OCI-LY1 (cell line): ENCODE measurements at regions not wholly inside any gene's neighbourhood (a gene's known extent, or its start where the extent isn't known, plus 50 kb on each side); places are given as distances from the start of the nearest gene placed in this dataset.
"Not testable (repeated sequence)": the region's sequence is repeated elsewhere in the genome, so short reads cannot be mapped to it uniquely, and the experiment has no call there.

Source experiments
- H2AFZ ChIP-seq: fragments of 200-600 bp; sonication (generic), shearing (Covaris generic); 2 replicates; pipeline ENCODE4 v1.6.0; 2014; ENCODE audit warnings: antibody characterized with exemption, mild to moderate bottlenecking, low read length
- H3F3A ChIP-seq: fragments of 200-600 bp; sonication (generic), shearing (Covaris generic); 2 replicates; pipeline ENCODE4 v1.6.0; 2014; ENCODE audit warnings: mild to moderate bottlenecking, antibody characterized with exemption, low read length, moderate library complexity; ENCODE audit not compliant: insufficient read depth
- H3K27ac ChIP-seq: fragments of 200-600 bp; sonication (generic); 2 replicates; pipeline ENCODE4 v1.5.1; 2014; ENCODE audit warnings: low read length, mixed run types, mild to moderate bottlenecking, low read depth; ENCODE audit not compliant: poor library complexity, severe bottlenecking
- H3K27me3 ChIP-seq: fragments of 200-600 bp; sonication (generic); 2 replicates; pipeline ENCODE4 v1.6.0; 2014; ENCODE audit warnings: antibody characterized with exemption, mild to moderate bottlenecking, low read length, moderate library complexity; ENCODE audit not compliant: insufficient read depth
- H3K36me3 ChIP-seq: fragments of 200-600 bp; sonication (generic); 2 replicates; pipeline ENCODE4 v1.6.1; 2014; ENCODE audit warnings: mild to moderate bottlenecking, antibody characterized with exemption, low read length, moderate library complexity, mixed read lengths; ENCODE audit not compliant: insufficient read depth
- H3K4me1 ChIP-seq: fragments of 200-600 bp; sonication (generic); 2 replicates; pipeline ENCODE4 v1.5.1; 2014; ENCODE audit warnings: mild to moderate bottlenecking, low read length, moderate library complexity; ENCODE audit not compliant: insufficient read depth, severe bottlenecking
- H3K4me2 ChIP-seq: fragments of 200-600 bp; sonication (generic), shearing (Covaris generic); 2 replicates; pipeline ENCODE4 v1.6.1; 2014; ENCODE audit warnings: low read length
- H3K4me3 ChIP-seq: fragments of 200-600 bp; sonication (generic); 2 replicates; pipeline ENCODE4 v1.5.1; 2014; ENCODE audit warnings: low read length, low read depth, mild to moderate bottlenecking, mixed read lengths; ENCODE audit not compliant: poor library complexity, severe bottlenecking
- H3K79me2 ChIP-seq: fragments of 200-600 bp; shearing (Covaris generic); 2 replicates; pipeline ENCODE4 v1.6.1; 2016; ENCODE audit warnings: mixed run types, low read length, mixed read lengths; ENCODE audit not compliant: insufficient read depth
- H3K9ac ChIP-seq: fragments of 200-600 bp; sonication (generic), shearing (Covaris generic); 2 replicates; pipeline ENCODE4 v1.6.1; 2014; ENCODE audit warnings: mild to moderate bottlenecking, low read length, mixed read lengths
- H3K9me2 ChIP-seq: fragments of 200-600 bp; sonication (generic), shearing (Covaris generic); 2 replicates; pipeline ENCODE4 v1.6.1; 2014; ENCODE audit warnings: low read depth, mild to moderate bottlenecking, low read length, mixed read lengths
- H3K9me3 ChIP-seq: fragments of 200-600 bp; shearing (Covaris generic); 2 replicates; pipeline ENCODE4 v1.6.1; 2014; ENCODE audit warnings: low read length, mixed read lengths
- H4K20me1 ChIP-seq: fragments of 200-600 bp; sonication (generic), shearing (Covaris generic); 2 replicates; pipeline ENCODE4 v1.6.0; 2016; ENCODE audit warnings: mild to moderate bottlenecking, low read length; ENCODE audit not compliant: insufficient read depth
- CTCF ChIP-seq: fragments of 200-600 bp; sonication (generic), shearing (Covaris generic); IDR thresholded peaks from 2 replicates; pipeline ENCODE4 v1.5.1; 2017; ENCODE audit warnings: mild to moderate bottlenecking, antibody characterized with exemption, low read length, moderate library complexity, mixed read lengths
- EZH2 ChIP-seq: fragments of 200-600 bp; sonication (generic), shearing (Covaris generic); IDR thresholded peaks from 2 replicates; pipeline ENCODE4 v1.8.0; 2017; ENCODE audit warnings: borderline replicate concordance, mixed run types, mild to moderate bottlenecking, antibody characterized with exemption, low read length, moderate library complexity, mixed read lengths

- H3K4me2 ChIP-seq, result no peak overlapping the region
Measured at GRCh38 chr5:82422751-82423181, 144.6 kb upstream of the RPS23 start.

GRCh38 chr5:82422001-82422740 lies 144.0 kb upstream of the RPS23 start:
- H3K79me2 ChIP-seq, result no peaks in the 10 kb centered on the region
- H3F3A ChIP-seq, result no peaks in the 10 kb centered on the region
- H3K9me3 ChIP-seq, result no peaks in the 10 kb centered on the region
- no peak overlapping the region for H3K4me3 ChIP-seq
- H3K36me3 ChIP-seq, result no peaks in the 10 kb centered on the region
- TF ChIP-seq CTCF (no peak), EZH2 (no peak)
- no peaks in the 10 kb centered on the region for H3K9me2 ChIP-seq
- no peaks in the 10 kb centered on the region for H4K20me1 ChIP-seq
- H3K4me1 ChIP-seq, result no peaks in the 10 kb centered on the region
- H3K27ac ChIP-seq, result no peak overlapping the region
- no peak overlapping the region for H2AFZ ChIP-seq
- H3K27me3 ChIP-seq, result no peaks in the 10 kb centered on the region
- no peak overlapping the region for H3K4me2 ChIP-seq
- H3K9ac ChIP-seq, result no peak overlapping the region

More at GRCh38 chr5:82422751-82423181, 144.6 kb upstream of the RPS23 start:
- Histone ChIP-seq H3K79me2 (no peaks in the 10 kb centered on the region), H3K4me1 (no peaks in the 10 kb centered on the region), H3K27ac (no peak overlapping the region), H3K9ac (no peak overlapping the region), H3K27me3 (no peaks in the 10 kb centered on the region), H3K36me3 (no peaks in the 10 kb centered on the region), H3K4me3 (no peak overlapping the region), H3F3A (no peaks in the 10 kb centered on the region), H3K9me3 (no peaks in the 10 kb centered on the region), H4K20me1 (no peaks in the 10 kb centered on the region), H2AFZ (no peak overlapping the region), H3K9me2 (no peaks in the 10 kb centered on the region)
- TF ChIP-seq CTCF (no peak), EZH2 (no peak)

GRCh38 chr5:82421119-82421518 lies 143.0 kb upstream of the RPS23 start:
- Histone ChIP-seq H3K9me2 (no peaks in the 10 kb centered on the region), H2AFZ (no peak overlapping the region), H3K27ac (no peak overlapping the region), H4K20me1 (no peaks in the 10 kb centered on the region), H3K36me3 (no peaks in the 10 kb centered on the region), H3K27me3 (no peaks in the 10 kb centered on the region), H3K4me2 (no peak overlapping the region), H3K79me2 (no peaks in the 10 kb centered on the region), H3K4me3 (no peak overlapping the region), H3F3A (no peaks in the 10 kb centered on the region), H3K4me1 (no peaks in the 10 kb centered on the region), H3K9me3 (no peaks in the 10 kb centered on the region), H3K9ac (no peak overlapping the region)
- TF ChIP-seq EZH2 (no peak), CTCF (no peak)

GRCh38 chr5:82420524-82420923 lies 142.4 kb upstream of the RPS23 start:
- H3K36me3 ChIP-seq, H3K4me3 ChIP-seq, H3K9ac ChIP-seq, H3K4me1 ChIP-seq, H3K9me3 ChIP-seq, H3K4me2 ChIP-seq, H3K9me2 ChIP-seq, H4K20me1 ChIP-seq, H3F3A ChIP-seq, H3K27me3 ChIP-seq, H3K27ac ChIP-seq, H3K79me2 ChIP-seq, H2AFZ ChIP-seq: not testable (repeated sequence)
